ENCODE measurements at regions not wholly inside any gene's neighbourhood (a gene's known extent, or its start where the extent isn't known, plus 50 kb on each side); places are given as distances from the start of the nearest gene placed in this dataset.
"Not testable (repeated sequence)": the region's sequence is repeated elsewhere in the genome, so short reads cannot be mapped to it uniquely, and the experiment has no call there.

- no peak for DNase-seq (ENCODE audit: low read depth in 2 of 2)
Measured at GRCh38 chr12:127991485-127991884, 275.5 kb upstream of the TMEM132C start.

- DNase-seq (ENCODE audit: low read depth in 2 of 2) = no peak
Measured at GRCh38 chr12:127998988-127999387, 268.0 kb upstream of the TMEM132C start.

- DNase-seq (ENCODE audit: low read depth in 2 of 2) = no peak
Measured at GRCh38 chr12:128004383-128004938, 262.5 kb upstream of the TMEM132C start.

GRCh38 chr12:128007250-128007649 is 259.7 kb upstream of the TMEM132C start:
- DNase-seq (ENCODE audit: low read depth in 2 of 2) = no peak

- DNase-seq (ENCODE audit: low read depth in 2 of 2) = no peak
Measured at GRCh38 chr12:128008341-128008740, 258.6 kb upstream of the TMEM132C start.

- no peak for DNase-seq (ENCODE audit: low read depth in 2 of 2)
Measured at GRCh38 chr12:128009108-128009507, 257.9 kb upstream of the TMEM132C start.

- no peak for DNase-seq (ENCODE audit: low read depth in 2 of 2)
Measured at GRCh38 chr12:128012110-128012509, 254.9 kb upstream of the TMEM132C start.

GRCh38 chr12:128015276-128015675 is 251.7 kb upstream of the TMEM132C start:
- DNase-seq (ENCODE audit: low read depth in 2 of 2) = no peak

- DNase-seq (ENCODE audit: low read depth in 2 of 2) = no peak
Measured at GRCh38 chr12:128018067-128018466, 248.9 kb upstream of the TMEM132C start.

- DNase-seq (ENCODE audit: low read depth in 2 of 2) = no peak
Measured at GRCh38 chr12:128019996-128020544, 246.9 kb upstream of the TMEM132C start.

- DNase-seq (ENCODE audit: low read depth in 2 of 2) = no peak
Measured at GRCh38 chr12:128021561-128021960, 245.4 kb upstream of the TMEM132C start.

GRCh38 chr12:128025589-128026245 is 241.3 kb upstream of the TMEM132C start:
- no peak for DNase-seq (ENCODE audit: low read depth in 2 of 2)

- no peak for DNase-seq (ENCODE audit: low read depth in 2 of 2)
Measured at GRCh38 chr12:128026696-128027574, 240.0 kb upstream of the TMEM132C start.

- no peak for DNase-seq (ENCODE audit: low read depth in 2 of 2)
Measured at GRCh38 chr12:128033473-128033872, 233.5 kb upstream of the TMEM132C start.

- DNase-seq (ENCODE audit: low read depth in 2 of 2) = no peak
Measured at GRCh38 chr12:128040971-128041370, 226.0 kb upstream of the TMEM132C start.

- not testable (repeated sequence) for DNase-seq (ENCODE audit: low read depth in 2 of 2)
Measured at GRCh38 chr12:128042283-128042682, 224.7 kb upstream of the TMEM132C start.

GRCh38 chr12:128042825-128043224 is 224.1 kb upstream of the TMEM132C start:
- DNase-seq (ENCODE audit: low read depth in 2 of 2) = no peak

GRCh38 chr12:128043317-128043716 is 223.7 kb upstream of the TMEM132C start:
- no peak for DNase-seq (ENCODE audit: low read depth in 2 of 2)

- no peak for DNase-seq (ENCODE audit: low read depth in 2 of 2)
Measured at GRCh38 chr12:128047266-128048060, 219.5 kb upstream of the TMEM132C start.

GRCh38 chr12:128052331-128052730 is 214.6 kb upstream of the TMEM132C start:
- no peak for DNase-seq (ENCODE audit: low read depth in 2 of 2)

GRCh38 chr12:128052777-128053176 is 214.2 kb upstream of the TMEM132C start:
- no peak for DNase-seq (ENCODE audit: low read depth in 2 of 2)

GRCh38 chr12:128055567-128055966 is 211.4 kb upstream of the TMEM132C start:
- DNase-seq (ENCODE audit: low read depth in 2 of 2) = no peak
